G401.6 (cell line): ENCODE measurements at regions not wholly inside any gene's neighbourhood (a gene's known extent, or its start where the extent isn't known, plus 50 kb on each side); places are given as distances from the start of the nearest gene placed in this dataset.
"Not testable (repeated sequence)": the region's sequence is repeated elsewhere in the genome, so short reads cannot be mapped to it uniquely, and the experiment has no call there.

ENCODE experiments used
- FAIRE-seq: peaks from 2 replicates; lab custom pipeline; 2012; peaks lifted over from hg19 to GRCh38; lab: Jason Lieb, UNC

- FAIRE-seq, result no peak
Observed at GRCh38 chr21:35461700-35462099, 412.6 kb upstream of the RUNX1 start.

GRCh38 chr21:35460441-35460840, 411.3 kb upstream of the RUNX1 start:
- no peak for FAIRE-seq

- no peak for FAIRE-seq
Observed at GRCh38 chr21:35458405-35458804, 409.3 kb upstream of the RUNX1 start.

GRCh38 chr21:35457097-35457804, 408.1 kb upstream of the RUNX1 start:
- no peak for FAIRE-seq

GRCh38 chr21:35451276-35451675, 402.2 kb upstream of the RUNX1 start:
- no peak for FAIRE-seq

- no peak for FAIRE-seq
Observed at GRCh38 chr21:35450830-35451229, 401.7 kb upstream of the RUNX1 start.

GRCh38 chr21:35449846-35450245, 400.7 kb upstream of the RUNX1 start:
- no peak for FAIRE-seq

GRCh38 chr21:35448876-35449599, 399.9 kb upstream of the RUNX1 start:
- no peak for FAIRE-seq

GRCh38 chr21:35444391-35444790, 395.3 kb upstream of the RUNX1 start:
- FAIRE-seq, result no peak

- FAIRE-seq, result no peak
Observed at GRCh38 chr21:35441868-35442582, 392.9 kb upstream of the RUNX1 start.

GRCh38 chr21:35438643-35439404, 389.7 kb upstream of the RUNX1 start:
- FAIRE-seq, result no peak

GRCh38 chr21:35437941-35438340, 388.8 kb upstream of the RUNX1 start:
- no peak for FAIRE-seq

- FAIRE-seq, result no peak
Observed at GRCh38 chr21:35436899-35437298, 387.8 kb upstream of the RUNX1 start.

GRCh38 chr21:35432601-35433000, 383.5 kb upstream of the RUNX1 start:
- not testable (repeated sequence) for FAIRE-seq

GRCh38 chr21:35430260-35430659, 381.2 kb upstream of the RUNX1 start:
- FAIRE-seq, result no peak

- no peak for FAIRE-seq
Observed at GRCh38 chr21:35428937-35429336, 379.8 kb upstream of the RUNX1 start.

- no peak for FAIRE-seq
Observed at GRCh38 chr21:35428489-35428888, 379.4 kb upstream of the RUNX1 start.

- no peak for FAIRE-seq
Observed at GRCh38 chr21:35428001-35428320, 378.9 kb upstream of the RUNX1 start.

- FAIRE-seq, result no peak
Observed at GRCh38 chr21:35427320-35428000, 378.4 kb upstream of the RUNX1 start.

- no peak for FAIRE-seq
Observed at GRCh38 chr21:35426897-35427296, 377.8 kb upstream of the RUNX1 start.

GRCh38 chr21:35426469-35426868, 377.4 kb upstream of the RUNX1 start:
- no peak for FAIRE-seq

- FAIRE-seq, result no peak
Observed at GRCh38 chr21:35424122-35424521, 375.0 kb upstream of the RUNX1 start.
